H9 (cell line): ENCODE measurements at regions not wholly inside any gene's neighbourhood (a gene's known extent, or its start where the extent isn't known, plus 50 kb on each side); places are given as distances from the start of the nearest gene placed in this dataset.

Experiments
- DNase-seq: peaks from one replicate; pipeline ENCODE4 v3.0.0-alpha.2; 2017
- H2AFZ ChIP-seq: one replicate; pipeline ENCODE4 v1.6.1; 2013; ENCODE audit warnings: mild to moderate bottlenecking, low read length, control low read depth, moderate library complexity
- H2AK5ac ChIP-seq: 2 replicates; pipeline ENCODE4 v1.6.1; 2013; ENCODE audit warnings: low read length, control low read depth, mixed read lengths; ENCODE audit not compliant: insufficient read length
- H2BK120ac ChIP-seq: one replicate; pipeline ENCODE4 v1.6.1; 2013; ENCODE audit warnings: low read depth, mild to moderate bottlenecking, low read length, control low read depth, inconsistent platforms; ENCODE audit not compliant: poor library complexity, severe bottlenecking
- H2BK12ac ChIP-seq: 2 replicates; pipeline ENCODE4 v1.6.1; 2013; ENCODE audit warnings: low read length, control low read depth, mixed read lengths, low read depth; ENCODE audit not compliant: insufficient read length
- H2BK15ac ChIP-seq: 2 replicates; pipeline ENCODE4 v1.6.1; 2013; ENCODE audit warnings: low read depth, low read length, control low read depth
- H2BK20ac ChIP-seq: one replicate; pipeline ENCODE4 v1.6.1; 2013; ENCODE audit warnings: low read depth, mild to moderate bottlenecking, low read length, control low read depth, inconsistent platforms; ENCODE audit not compliant: poor library complexity, severe bottlenecking
- H2BK5ac ChIP-seq: 2 replicates; pipeline ENCODE4 v1.6.1; 2013; ENCODE audit warnings: low read length, control low read depth, mixed read lengths; ENCODE audit not compliant: insufficient read length
- H3K14ac ChIP-seq: 2 replicates; pipeline ENCODE4 v1.6.1; 2013; ENCODE audit warnings: low read length, control low read depth; ENCODE audit not compliant: insufficient read depth
- H3K18ac ChIP-seq: 2 replicates; pipeline ENCODE4 v1.6.1; 2013; ENCODE audit warnings: low read depth, mild to moderate bottlenecking, mixed read lengths, low read length, control low read depth; ENCODE audit not compliant: insufficient read length
- H3K23ac ChIP-seq: 2 replicates; pipeline ENCODE4 v1.6.1; 2013; ENCODE audit warnings: low read length, control low read depth, mixed read lengths, low read depth; ENCODE audit not compliant: insufficient read length
- H3K23me2 ChIP-seq: 2 replicates; pipeline ENCODE4 v1.6.1; 2013; ENCODE audit warnings: low read depth, mild to moderate bottlenecking, mixed read lengths, low read length, control low read depth; ENCODE audit not compliant: insufficient read length, poor library complexity, severe bottlenecking
- H3K27ac ChIP-seq: 2 replicates; pipeline ENCODE4 v1.5.1; 2013; ENCODE audit warnings: low read length, control low read depth, mixed read lengths, low read depth; ENCODE audit not compliant: insufficient read length
- H3K27me3 ChIP-seq: 2 replicates; pipeline ENCODE4 v1.6.1; 2013; ENCODE audit warnings: low read length, control low read depth, inconsistent platforms; ENCODE audit not compliant: insufficient read depth
- H3K4ac ChIP-seq: 2 replicates; pipeline ENCODE4 v1.6.1; 2013; ENCODE audit warnings: low read depth, mild to moderate bottlenecking, control low read depth, inconsistent platforms, low read length, moderate library complexity
- H3K4me1 ChIP-seq: 2 replicates; pipeline ENCODE4 v1.6.1; 2013; ENCODE audit warnings: low read length, control low read depth, inconsistent platforms; ENCODE audit not compliant: insufficient read depth
- H3K4me2 ChIP-seq: 2 replicates; pipeline ENCODE4 v1.6.1; 2013; ENCODE audit warnings: low read length, control low read depth, mixed read lengths; ENCODE audit not compliant: insufficient read length, insufficient read depth
- H3K56ac ChIP-seq: 2 replicates; pipeline ENCODE4 v1.6.1; 2013; ENCODE audit warnings: low read depth, mild to moderate bottlenecking, mixed read lengths, low read length, control low read depth; ENCODE audit not compliant: insufficient read length
- H3K79me1 ChIP-seq: 2 replicates; pipeline ENCODE4 v1.6.1; 2013; ENCODE audit warnings: low read depth, mild to moderate bottlenecking, moderate library complexity, low read length, control low read depth, inconsistent platforms; ENCODE audit not compliant: insufficient read depth, poor library complexity, severe bottlenecking
- H3K79me2 ChIP-seq: 2 replicates; pipeline ENCODE4 v1.6.1; 2013; ENCODE audit warnings: low read length, control low read depth, inconsistent platforms; ENCODE audit not compliant: insufficient read depth
- H3K9ac ChIP-seq: 2 replicates; pipeline ENCODE4 v1.6.1; 2013; ENCODE audit warnings: low read length, control low read depth, mixed read lengths; ENCODE audit not compliant: insufficient read length; ENCODE audit errors: extremely low read depth
- H3K9me3 ChIP-seq: one replicate; pipeline ENCODE4 v1.6.1; 2013; ENCODE audit warnings: low read depth, low read length, inconsistent platforms; ENCODE audit not compliant: control insufficient read depth
- H3T11ph ChIP-seq: one replicate; pipeline ENCODE4 v1.6.1; 2013; ENCODE audit warnings: mild to moderate bottlenecking, low read length, control low read depth, inconsistent platforms
- H4K20me1 ChIP-seq: one replicate; pipeline ENCODE4 v1.6.1; 2013; ENCODE audit not compliant: control insufficient read depth, insufficient read length, insufficient read depth
- H4K5ac ChIP-seq: 2 replicates; pipeline ENCODE4 v1.6.1; 2013; ENCODE audit warnings: low read depth, mild to moderate bottlenecking, mixed read lengths, low read length, control low read depth; ENCODE audit not compliant: insufficient read length
- H4K8ac ChIP-seq: replicated peaks from 2 replicates; pipeline ENCODE4 v1.6.1; 2013; ENCODE audit warnings: low read length, control low read depth, mixed read lengths, low read depth; ENCODE audit not compliant: insufficient read length
- H4K91ac ChIP-seq: 2 replicates; pipeline ENCODE4 v1.6.1; 2013; ENCODE audit warnings: low read depth, mild to moderate bottlenecking, moderate library complexity, mixed read lengths, low read length, control low read depth; ENCODE audit not compliant: insufficient read length
- H3K27ac Mint-ChIP-seq, 3 experiments: 2 replicates in 2 of 3; 3 replicates in 1 of 3; pipeline ENCODE4 v1.8.0; 2020 to 2021; ENCODE audit warnings: mixed read lengths in 3 of 3, mild to moderate bottlenecking in 1 of 3, moderate library complexity in 1 of 3
- H3K27me3 Mint-ChIP-seq: 2 replicates; pipeline ENCODE4 v1.8.0; 2021; ENCODE audit warnings: low read depth, mild to moderate bottlenecking, moderate library complexity, mixed read lengths
- H3K36me3 Mint-ChIP-seq, 3 experiments: 2 replicates in 2 of 3; 3 replicates in 1 of 3; pipeline ENCODE4 v1.8.0; 2020 to 2021; ENCODE audit warnings: low read depth in 3 of 3, mixed read lengths in 3 of 3; ENCODE audit not compliant: insufficient read depth in 1 of 3
- H3K4me1 Mint-ChIP-seq, 2 experiments: 2 replicates each; pipeline ENCODE4 v1.8.0; 2020; ENCODE audit warnings: mixed read lengths in 2 of 2
- H3K4me3 Mint-ChIP-seq, 2 experiments: 2 replicates in 1 of 2; 3 replicates in 1 of 2; pipeline ENCODE4 v1.8.0; 2020 to 2021; ENCODE audit warnings: mild to moderate bottlenecking in 2 of 2, mixed read lengths in 2 of 2, moderate library complexity in 1 of 2
- H3K9me3 Mint-ChIP-seq, 2 experiments: 2 replicates in 1 of 2; 3 replicates in 1 of 2; pipeline ENCODE4 v1.8.0; 2020; ENCODE audit warnings: mild to moderate bottlenecking in 2 of 2, mixed read lengths in 2 of 2, moderate library complexity in 1 of 2
- CTCF ChIP-seq: fragments of 200-600 bp; sonication (generic); conservative IDR thresholded peaks from 3 replicates; pipeline ENCODE4 v1.8.0; 2021; ENCODE audit warnings: antibody characterized with exemption, mild to moderate bottlenecking
- WGBS: extraction: QIAGEN DNeasy Blood & Tissue Kit; methylation state at CpG from one replicate; pipeline ENCODE4 v1.1.7; 2013; ENCODE audit warnings: missing lambda C conversion rate, low lambda C conversion rate, mixed read lengths; ENCODE audit not compliant: insufficient read length; ENCODE audit errors: extremely low coverage; 5-methylcytosine and 5-hydroxymethylcytosine counted together

GRCh38 chr3:4065554-4065953, 237.6 kb upstream of the SETMAR start:
- Histone ChIP-seq H3K4me1 (no peaks in the 10 kb centered on the region; the same call in 1 of the 2 replicates), H2AFZ (no peak overlapping the region), H3K14ac (no peak overlapping the region), H4K5ac (peak overlapping the region; percentile 22), H3K56ac (no peak overlapping the region), H3K79me1 (no peaks in the 10 kb centered on the region), H3T11ph (no peak overlapping the region), H3K23me2 (no peaks in the 10 kb centered on the region), H3K4me2 (no peak overlapping the region), H3K27me3 (no peaks in the 10 kb centered on the region), H3K18ac (peak overlapping the region; percentile 1), H4K8ac (no peak overlapping the region), H2BK20ac (no peak overlapping the region), H4K91ac (no peak overlapping the region), H4K20me1 (no peaks in the 10 kb centered on the region), H2BK12ac (no peak overlapping the region), H3K27ac (no peak overlapping the region), H3K9ac (no peak overlapping the region), H3K79me2 (no peaks in the 10 kb centered on the region), H2BK120ac (no peak overlapping the region), H3K23ac (no peak overlapping the region), H2BK5ac (no peak overlapping the region), H2AK5ac (no peak overlapping the region), H2BK15ac (no peak overlapping the region), H3K9me3 (no peaks in the 10 kb centered on the region), H3K4ac (no peak overlapping the region)
- no peaks in the 10 kb centered on the region for H3K27me3 Mint-ChIP-seq
- H3K27ac Mint-ChIP-seq, result no peak overlapping the region; a peak in 1 of 7 replicates
- peaks cover 17 to 18% of the 10 kb centered on the region in 2 experiments for H3K4me1 Mint-ChIP-seq
- no CpG with 5 or more reads among the region's 1 CpG for WGBS
- H3K36me3 Mint-ChIP-seq, result peaks cover 0 to 2% (median under 1%) of the 10 kb centered on the region in 3 experiments; a peak in 2 of 7 replicates
- TF ChIP-seq CTCF, result no peak
- no peak overlapping the region for H3K4me3 Mint-ChIP-seq
- DNase-seq, result no peak
- H3K9me3 Mint-ChIP-seq, result peaks cover 0 to 2% of the 10 kb centered on the region in 2 experiments; a peak in 2 of 5 replicates
